ENCODE measurements at regions not wholly inside any gene's neighbourhood (a gene's known extent, or its start where the extent isn't known, plus 50 kb on each side); places are given as distances from the start of the nearest gene placed in this dataset.

GRCh38 chr6:21348146-21348503 lies 245.4 kb upstream of the SOX4 start:
- no peak for ATAC-seq (replicated peaks)
- Mint-ChIP-seq H3K36me3 (ENCODE audit: low read depth) (no peaks in the 10 kb centered on the region), H3K4me3 (no peak overlapping the region), H3K9me3 (no peaks in the 10 kb centered on the region), H3K27ac (no peak overlapping the region), H3K27me3 (peaks cover 3% of the 10 kb centered on the region), H3K4me1 (no peaks in the 10 kb centered on the region)

GRCh38 chr6:21348504-21349195 lies 244.9 kb upstream of the SOX4 start:
- ATAC-seq (replicated peaks), result no peak
- Mint-ChIP-seq H3K27me3 (peaks cover 3% of the 10 kb centered on the region), H3K27ac (no peak overlapping the region), H3K9me3 (no peaks in the 10 kb centered on the region), H3K36me3 (ENCODE audit: low read depth) (no peaks in the 10 kb centered on the region), H3K4me3 (no peak overlapping the region), H3K4me1 (no peaks in the 10 kb centered on the region)

GRCh38 chr6:21349834-21350233 lies 243.7 kb upstream of the SOX4 start:
- no peak overlapping the region for H3K4me3 Mint-ChIP-seq
- H3K27me3 Mint-ChIP-seq, result peaks cover 3% of the 10 kb centered on the region
- no peaks in the 10 kb centered on the region for H3K36me3 Mint-ChIP-seq (ENCODE audit: low read depth)
- no peaks in the 10 kb centered on the region for H3K9me3 Mint-ChIP-seq
- H3K4me1 Mint-ChIP-seq, result no peaks in the 10 kb centered on the region
- ATAC-seq (replicated peaks), result no peak
- H3K27ac Mint-ChIP-seq, result no peak overlapping the region

GRCh38 chr6:21350926-21351325 lies 242.6 kb upstream of the SOX4 start:
- no peak for ATAC-seq (replicated peaks)
- no peak overlapping the region for H3K4me3 Mint-ChIP-seq
- no peak overlapping the region for H3K27ac Mint-ChIP-seq
- no peaks in the 10 kb centered on the region for H3K4me1 Mint-ChIP-seq
- no peaks in the 10 kb centered on the region for H3K9me3 Mint-ChIP-seq
- no peaks in the 10 kb centered on the region for H3K36me3 Mint-ChIP-seq (ENCODE audit: low read depth)
- peaks cover 3% of the 10 kb centered on the region for H3K27me3 Mint-ChIP-seq

- Mint-ChIP-seq H3K36me3 (ENCODE audit: low read depth) (no peaks in the 10 kb centered on the region), H3K9me3 (no peaks in the 10 kb centered on the region), H3K27ac (no peak overlapping the region), H3K4me1 (no peaks in the 10 kb centered on the region), H3K27me3 (peaks cover 3% of the 10 kb centered on the region), H3K4me3 (no peak overlapping the region)
- no peak for ATAC-seq (replicated peaks)
Measured at GRCh38 chr6:21352131-21352530, 241.4 kb upstream of the SOX4 start.

GRCh38 chr6:21354805-21355238 lies 238.7 kb upstream of the SOX4 start:
- no peaks in the 10 kb centered on the region for H3K36me3 Mint-ChIP-seq (ENCODE audit: low read depth)

GRCh38 chr6:21355638-21356037 lies 237.9 kb upstream of the SOX4 start:
- Mint-ChIP-seq H3K27me3 (no peaks in the 10 kb centered on the region), H3K27ac (no peak overlapping the region), H3K36me3 (ENCODE audit: low read depth) (no peaks in the 10 kb centered on the region), H3K9me3 (no peaks in the 10 kb centered on the region), H3K4me3 (no peak overlapping the region), H3K4me1 (no peaks in the 10 kb centered on the region)
- ATAC-seq (replicated peaks), result no peak

More at GRCh38 chr6:21354805-21355238, 238.7 kb upstream of the SOX4 start:
- no peak for ATAC-seq (replicated peaks)
- H3K9me3 Mint-ChIP-seq, result no peaks in the 10 kb centered on the region
- no peak overlapping the region for H3K4me3 Mint-ChIP-seq
- H3K27ac Mint-ChIP-seq, result no peak overlapping the region
- no peaks in the 10 kb centered on the region for H3K27me3 Mint-ChIP-seq
- no peaks in the 10 kb centered on the region for H3K4me1 Mint-ChIP-seq

GRCh38 chr6:21357262-21357661 lies 236.3 kb upstream of the SOX4 start:
- Mint-ChIP-seq H3K9me3 (no peaks in the 10 kb centered on the region), H3K4me3 (no peak overlapping the region), H3K4me1 (no peaks in the 10 kb centered on the region), H3K27me3 (no peaks in the 10 kb centered on the region), H3K27ac (no peak overlapping the region), H3K36me3 (ENCODE audit: low read depth) (no peaks in the 10 kb centered on the region)
- no peak for ATAC-seq (replicated peaks)

GRCh38 chr6:21359926-21360325 lies 233.6 kb upstream of the SOX4 start:
- Mint-ChIP-seq H3K36me3 (ENCODE audit: low read depth) (no peaks in the 10 kb centered on the region), H3K27me3 (peaks cover 3% of the 10 kb centered on the region), H3K4me1 (no peaks in the 10 kb centered on the region), H3K27ac (no peak overlapping the region), H3K4me3 (no peak overlapping the region), H3K9me3 (no peaks in the 10 kb centered on the region)
- ATAC-seq (replicated peaks), result no peak

GRCh38 chr6:21360336-21360735 lies 233.2 kb upstream of the SOX4 start:
- Mint-ChIP-seq H3K4me3 (no peak overlapping the region), H3K27ac (no peak overlapping the region), H3K9me3 (no peaks in the 10 kb centered on the region)

GRCh38 chr6:21367148-21367547 lies 226.4 kb upstream of the SOX4 start:
- Mint-ChIP-seq H3K4me3 (no peak overlapping the region), H3K27me3 (peaks cover 8% of the 10 kb centered on the region), H3K27ac (no peak overlapping the region), H3K9me3 (no peaks in the 10 kb centered on the region), H3K36me3 (ENCODE audit: low read depth) (no peaks in the 10 kb centered on the region), H3K4me1 (no peaks in the 10 kb centered on the region)
- ATAC-seq (replicated peaks), result no peak

More at GRCh38 chr6:21360336-21360735, 233.2 kb upstream of the SOX4 start:
- no peak for ATAC-seq (replicated peaks)
- H3K36me3 Mint-ChIP-seq (ENCODE audit: low read depth), result no peaks in the 10 kb centered on the region
- H3K27me3 Mint-ChIP-seq, result peaks cover 3% of the 10 kb centered on the region
- H3K4me1 Mint-ChIP-seq, result no peaks in the 10 kb centered on the region

GRCh38 chr6:21367649-21368154 lies 225.8 kb upstream of the SOX4 start:
- H3K9me3 Mint-ChIP-seq, result no peaks in the 10 kb centered on the region
- H3K27me3 Mint-ChIP-seq, result peaks cover 8% of the 10 kb centered on the region
- H3K27ac Mint-ChIP-seq, result no peak overlapping the region
- no peak for ATAC-seq (replicated peaks)
- H3K4me1 Mint-ChIP-seq, result no peaks in the 10 kb centered on the region
- H3K4me3 Mint-ChIP-seq, result no peak overlapping the region
- H3K36me3 Mint-ChIP-seq (ENCODE audit: low read depth), result no peaks in the 10 kb centered on the region

GRCh38 chr6:21371061-21371460 lies 222.5 kb upstream of the SOX4 start:
- Mint-ChIP-seq H3K36me3 (ENCODE audit: low read depth) (no peaks in the 10 kb centered on the region), H3K4me1 (no peaks in the 10 kb centered on the region), H3K9me3 (no peaks in the 10 kb centered on the region), H3K27me3 (peaks cover 8% of the 10 kb centered on the region), H3K4me3 (no peak overlapping the region), H3K27ac (no peak overlapping the region)
- ATAC-seq (replicated peaks), result no peak

GRCh38 chr6:21371676-21372171 lies 221.8 kb upstream of the SOX4 start:
- Mint-ChIP-seq H3K9me3 (no peaks in the 10 kb centered on the region), H3K27me3 (peaks cover 8% of the 10 kb centered on the region), H3K36me3 (ENCODE audit: low read depth) (no peaks in the 10 kb centered on the region), H3K27ac (no peak overlapping the region), H3K4me3 (no peak overlapping the region), H3K4me1 (no peaks in the 10 kb centered on the region)
- no peak for ATAC-seq (replicated peaks)

- H3K27me3 Mint-ChIP-seq, result peaks cover 3% of the 10 kb centered on the region
- no peak overlapping the region for H3K27ac Mint-ChIP-seq
- no peak for ATAC-seq (replicated peaks)
- no peaks in the 10 kb centered on the region for H3K36me3 Mint-ChIP-seq (ENCODE audit: low read depth)
- H3K4me1 Mint-ChIP-seq, result no peaks in the 10 kb centered on the region
- H3K4me3 Mint-ChIP-seq, result no peak overlapping the region
- H3K9me3 Mint-ChIP-seq, result no peaks in the 10 kb centered on the region
Measured at GRCh38 chr6:21375151-21376116, 218.1 kb upstream of the SOX4 start.

Data from activated T-helper 17 cell treated with anti-CD3 and anti-CD28 coated beads, Interleukin-2, amount 50 U/mL, for 72 hours (primary cell).